SK-N-SH (cell line): ENCODE measurements at regions not wholly inside any gene's neighbourhood (a gene's known extent, or its start where the extent isn't known, plus 50 kb on each side); places are given as distances from the start of the nearest gene placed in this dataset.

Experiments used
- CTCF ChIA-PET: fragments of 300-600, 350-600 bp; formaldehyde crosslinking; extraction: SDS; loops from one replicate; lab custom pipeline; 2021; lab: Yijun Ruan, JAX
- POLR2A ChIA-PET: fragments of 350-600 bp; sonication (Branson Sonifier 250); formaldehyde crosslinking; extraction: SDS; loops from one replicate; lab custom pipeline; 2020; ENCODE audit warnings: antibody characterized with exemption, inconsistent platforms; lab: Yijun Ruan, JAX
- DNase-seq: peaks from one replicate; pipeline ENCODE4 v3.0.0; 2012
- H2AFZ ChIP-seq: fragments of 200-600 bp; sonication (generic); 2 replicates; pipeline ENCODE4 v1.8.1; 2016; ENCODE audit warnings: antibody characterized with exemption, mild to moderate bottlenecking, low read depth
- H3F3A ChIP-seq: fragments of 200-600 bp; sonication (generic); replicated peaks from 2 replicates; pipeline ENCODE3; 2016; ENCODE audit warnings: antibody characterized with exemption, mild to moderate bottlenecking; ENCODE audit not compliant: insufficient read depth
- H3K27ac ChIP-seq, 2 experiments: fragments of 200-500 bp in 1 of 2; fragments of 200-600 bp in 1 of 2; sonication (Bioruptor generic) in 1 of 2; sonication (generic), shearing (Covaris generic) in 1 of 2; 2 replicates each; pipeline versions ENCODE4 v1.5.1 to v1.6.1; 2014 to 2016; ENCODE audit warnings: low read depth in 2 of 2, inconsistent platforms in 1 of 2, low read length in 1 of 2, mild to moderate bottlenecking in 1 of 2, mixed read lengths in 1 of 2
- H3K27me3 ChIP-seq: fragments of 200-600 bp; sonication (generic), shearing (Covaris generic); 2 replicates; pipeline ENCODE4 v1.6.1; 2016; ENCODE audit warnings: mixed run types; ENCODE audit not compliant: insufficient read depth
- H3K36me3 ChIP-seq, 2 experiments: fragments of 200-500 bp in 1 of 2; fragments of 200-600 bp in 1 of 2; sonication (Bioruptor generic) in 1 of 2; sonication (generic) in 1 of 2; replicated peaks in 1 of 2; 2 replicates each; pipeline versions ENCODE3 to v1.5.1; 2014 to 2016; ENCODE audit warnings: low read length in 1 of 2, mild to moderate bottlenecking in 1 of 2; ENCODE audit not compliant: insufficient read depth in 2 of 2, control insufficient read depth in 1 of 2
- H3K4me1 ChIP-seq, 2 experiments: fragments of 200-500 bp in 1 of 2; fragments of 200-600 bp in 1 of 2; sonication (Bioruptor generic) in 1 of 2; sonication (generic), shearing (Covaris generic) in 1 of 2; 2 replicates each; pipeline versions ENCODE4 v1.5.1 to v1.6.1; 2014 to 2016; ENCODE audit warnings: low read depth in 1 of 2, low read length in 1 of 2, mixed run types in 1 of 2; ENCODE audit not compliant: insufficient read depth in 2 of 2, control insufficient read depth in 1 of 2
- H3K4me2 ChIP-seq: fragments of 200-600 bp; sonication (generic), shearing (Covaris generic); 2 replicates; pipeline ENCODE4 v1.6.1; 2017; ENCODE audit warnings: mixed run types
- H3K4me3 ChIP-seq, 2 experiments: fragments of 200-500 bp in 1 of 2; fragments of 200-600 bp in 1 of 2; sonication (Bioruptor generic) in 1 of 2; sonication (generic), shearing (Covaris generic) in 1 of 2; 2 replicates each; pipeline versions ENCODE4 v1.5.1 to v1.8.1; 2014 to 2016; ENCODE audit warnings: low read depth in 2 of 2, inconsistent platforms in 1 of 2, low read length in 1 of 2, mild to moderate bottlenecking in 1 of 2, mixed read lengths in 1 of 2, moderate library complexity in 1 of 2
- H3K79me2 ChIP-seq: fragments of 200-600 bp; sonication (generic); 2 replicates; pipeline ENCODE4 v1.8.1; 2017; ENCODE audit warnings: mild to moderate bottlenecking; ENCODE audit not compliant: insufficient read depth
- H3K9ac ChIP-seq: fragments of 200-600 bp; sonication (generic); 2 replicates; pipeline ENCODE4 v1.6.1; 2017; ENCODE audit warnings: mixed run types
- H3K9me2 ChIP-seq: fragments of 200-600 bp; sonication (generic); 2 replicates; pipeline ENCODE4 v1.6.1; 2017; ENCODE audit warnings: mixed run types
- H3K9me3 ChIP-seq: fragments of 200-600 bp; sonication (generic); 2 replicates; pipeline ENCODE4 v1.6.1; 2017; ENCODE audit warnings: mixed run types, mild to moderate bottlenecking, moderate library complexity
- H4K20me1 ChIP-seq: fragments of 200-600 bp; sonication (generic); 2 replicates; pipeline ENCODE4 v1.6.1; 2017; ENCODE audit warnings: mild to moderate bottlenecking, mixed run types; ENCODE audit not compliant: insufficient read depth
- CHD2 ChIP-seq: fragments of 150-350 bp; IDR thresholded peaks from 2 replicates; pipeline ENCODE4 v1.6.1; 2018; ENCODE audit warnings: low read length; ENCODE audit not compliant: partially characterized antibody
- CTCF ChIP-seq: fragments of 200-600 bp; sonication (generic); IDR thresholded peaks from 2 replicates; pipeline ENCODE4 v1.6.1; 2017; ENCODE audit warnings: antibody characterized with exemption, mild to moderate bottlenecking, moderate library complexity
- FOSL2 ChIP-seq: IDR thresholded peaks from 2 replicates; pipeline ENCODE4 v1.4.0; 2012; ENCODE audit warnings: low read depth, mild to moderate bottlenecking, moderate library complexity, borderline replicate concordance
- FOXJ3 ChIP-seq: sonication (generic); formaldehyde crosslinking; IDR thresholded peaks from 2 replicates; pipeline ENCODE4 v1.5.1; 2020; ENCODE audit warnings: mild to moderate bottlenecking, missing genetic modification reagents
- FOXM1 ChIP-seq: IDR thresholded peaks from 2 replicates; pipeline ENCODE4 v1.4.0; 2012; ENCODE audit warnings: low read depth, mild to moderate bottlenecking
- GABPA ChIP-seq: IDR thresholded peaks from 2 replicates; pipeline ENCODE4 v1.4.0; 2012; ENCODE audit warnings: low read depth, mild to moderate bottlenecking
- GATA2 ChIP-seq: sonication (generic); formaldehyde crosslinking; IDR thresholded peaks from 2 replicates; pipeline ENCODE4 v1.5.0; 2020; ENCODE audit warnings: mild to moderate bottlenecking, missing genetic modification reagents
- IRF3 ChIP-seq: fragments of 150-350 bp; IDR thresholded peaks from 2 replicates; pipeline ENCODE4 v1.6.1; 2016; ENCODE audit warnings: mild to moderate bottlenecking, low read depth, low read length
- JUND ChIP-seq: IDR thresholded peaks from 2 replicates; pipeline ENCODE4 v1.4.0; 2012
- MXI1 ChIP-seq: IDR thresholded peaks from 2 replicates; pipeline ENCODE4 v1.6.1; 2012; ENCODE audit warnings: mild to moderate bottlenecking, low read depth, low read length, improper control_type of control experiment
- NFIC ChIP-seq: IDR thresholded peaks from 2 replicates; pipeline ENCODE4 v1.4.0; 2012; ENCODE audit warnings: borderline replicate concordance
- PBX3 ChIP-seq: IDR thresholded peaks from 2 replicates; pipeline ENCODE4; 2012
- RFX5 ChIP-seq: IDR thresholded peaks from 2 replicates; pipeline ENCODE4 v1.6.1; 2012; ENCODE audit warnings: mild to moderate bottlenecking, improper control_type of control experiment, low read length
- SIN3A ChIP-seq: IDR thresholded peaks from 2 replicates; pipeline ENCODE4 v1.6.1; 2012; ENCODE audit warnings: low read depth, mild to moderate bottlenecking, low read length, moderate library complexity, borderline replicate concordance
- TAF1 ChIP-seq: IDR thresholded peaks from 2 replicates; pipeline ENCODE4 v1.6.1; 2012; ENCODE audit warnings: low read depth, mild to moderate bottlenecking, low read length, moderate library complexity, borderline replicate concordance
- TEAD4 ChIP-seq: IDR thresholded peaks from 2 replicates; pipeline ENCODE4 v1.4.0; 2012; ENCODE audit warnings: mild to moderate bottlenecking, borderline replicate concordance; ENCODE audit not compliant: insufficient read depth
- USF2 ChIP-seq: fragments of 150-350 bp; IDR thresholded peaks from 2 replicates; pipeline ENCODE4 v1.6.1; 2017; ENCODE audit warnings: antibody characterized with exemption, low read length, low read depth, borderline replicate concordance
- YY1 ChIP-seq: IDR thresholded peaks from 2 replicates; pipeline ENCODE4 v1.4.0; 2012; ENCODE audit warnings: low read depth, mild to moderate bottlenecking
- ZBTB33 ChIP-seq: IDR thresholded peaks from 2 replicates; pipeline ENCODE4 v1.4.0; 2012; ENCODE audit warnings: low read depth, borderline replicate concordance
- WGBS: methylation state at CpG from one replicate; pipeline ENCODE4 v1.1.6; 2017; ENCODE audit warnings: low lambda C conversion rate; 5-methylcytosine and 5-hydroxymethylcytosine counted together

- 73% methylated on average over 4 of the region's 4 CpGs for WGBS
- no peaks in the 10 kb centered on the region for H4K20me1 ChIP-seq
- H3K4me2 ChIP-seq, result no peak overlapping the region
- H3K79me2 ChIP-seq, result no peaks in the 10 kb centered on the region
- no peak for DNase-seq
- no peaks in the 10 kb centered on the region for H3K4me1 ChIP-seq
- no peak overlapping the region for H3K4me3 ChIP-seq
- no peaks in the 10 kb centered on the region for H3K9me3 ChIP-seq
- H3K9ac ChIP-seq, result no peak overlapping the region
- H3K27ac ChIP-seq, result no peak overlapping the region
- CTCF ChIA-PET, result no interaction called here
- H2AFZ ChIP-seq, result no peak overlapping the region; the same call in 1 of the 2 replicates
- no peaks in the 10 kb centered on the region for H3K27me3 ChIP-seq
- POLR2A ChIA-PET, result no interaction called here
- H3K9me2 ChIP-seq, result no peaks in the 10 kb centered on the region
- H3F3A ChIP-seq, result no peaks in the 10 kb centered on the region
- no peaks in the 10 kb centered on the region for H3K36me3 ChIP-seq
- TF ChIP-seq CTCF (no peak), TEAD4 (no peak), MXI1 (no peak), JUND (no peak), FOXJ3 (CRISPR knock-in tag) (no peak), NFIC (no peak), USF2 (no peak), SIN3A (no peak), IRF3 (no peak), CHD2 (no peak), FOSL2 (no peak), TAF1 (no peak), RFX5 (no peak), GABPA (no peak), YY1 (no peak), GATA2 (CRISPR knock-in tag) (no peak), FOXM1 (no peak), ZBTB33 (no peak), PBX3 (no peak)
These were observed 333.3 kb upstream of the HSF2 start for GRCh38 chr6:122066200-122066599.
